H9 (cell line): ENCODE measurements at regions not wholly inside any gene's neighbourhood (a gene's known extent, or its start where the extent isn't known, plus 50 kb on each side); places are given as distances from the start of the nearest gene placed in this dataset.

Experiments used
- DNase-seq: peaks from one replicate; pipeline ENCODE4 v3.0.0-alpha.2; 2017
- H2AFZ ChIP-seq: one replicate; pipeline ENCODE4 v1.6.1; 2013; ENCODE audit warnings: mild to moderate bottlenecking, low read length, control low read depth, moderate library complexity
- H2AK5ac ChIP-seq: 2 replicates; pipeline ENCODE4 v1.6.1; 2013; ENCODE audit warnings: low read length, control low read depth, mixed read lengths; ENCODE audit not compliant: insufficient read length
- H2BK120ac ChIP-seq: one replicate; pipeline ENCODE4 v1.6.1; 2013; ENCODE audit warnings: low read depth, mild to moderate bottlenecking, low read length, control low read depth, inconsistent platforms; ENCODE audit not compliant: poor library complexity, severe bottlenecking
- H2BK12ac ChIP-seq: 2 replicates; pipeline ENCODE4 v1.6.1; 2013; ENCODE audit warnings: low read length, control low read depth, mixed read lengths, low read depth; ENCODE audit not compliant: insufficient read length
- H2BK15ac ChIP-seq: 2 replicates; pipeline ENCODE4 v1.6.1; 2013; ENCODE audit warnings: low read depth, low read length, control low read depth
- H2BK20ac ChIP-seq: one replicate; pipeline ENCODE4 v1.6.1; 2013; ENCODE audit warnings: low read depth, mild to moderate bottlenecking, low read length, control low read depth, inconsistent platforms; ENCODE audit not compliant: poor library complexity, severe bottlenecking
- H2BK5ac ChIP-seq: 2 replicates; pipeline ENCODE4 v1.6.1; 2013; ENCODE audit warnings: low read length, control low read depth, mixed read lengths; ENCODE audit not compliant: insufficient read length
- H3K14ac ChIP-seq: 2 replicates; pipeline ENCODE4 v1.6.1; 2013; ENCODE audit warnings: low read length, control low read depth; ENCODE audit not compliant: insufficient read depth
- H3K18ac ChIP-seq: 2 replicates; pipeline ENCODE4 v1.6.1; 2013; ENCODE audit warnings: low read depth, mild to moderate bottlenecking, mixed read lengths, low read length, control low read depth; ENCODE audit not compliant: insufficient read length
- H3K23ac ChIP-seq: 2 replicates; pipeline ENCODE4 v1.6.1; 2013; ENCODE audit warnings: low read length, control low read depth, mixed read lengths, low read depth; ENCODE audit not compliant: insufficient read length
- H3K23me2 ChIP-seq: 2 replicates; pipeline ENCODE4 v1.6.1; 2013; ENCODE audit warnings: low read depth, mild to moderate bottlenecking, mixed read lengths, low read length, control low read depth; ENCODE audit not compliant: insufficient read length, poor library complexity, severe bottlenecking
- H3K27ac ChIP-seq: 2 replicates; pipeline ENCODE4 v1.5.1; 2013; ENCODE audit warnings: low read length, control low read depth, mixed read lengths, low read depth; ENCODE audit not compliant: insufficient read length
- H3K27me3 ChIP-seq: 2 replicates; pipeline ENCODE4 v1.6.1; 2013; ENCODE audit warnings: low read length, control low read depth, inconsistent platforms; ENCODE audit not compliant: insufficient read depth
- H3K4ac ChIP-seq: 2 replicates; pipeline ENCODE4 v1.6.1; 2013; ENCODE audit warnings: low read depth, mild to moderate bottlenecking, control low read depth, inconsistent platforms, low read length, moderate library complexity
- H3K4me1 ChIP-seq: 2 replicates; pipeline ENCODE4 v1.6.1; 2013; ENCODE audit warnings: low read length, control low read depth, inconsistent platforms; ENCODE audit not compliant: insufficient read depth
- H3K4me2 ChIP-seq: 2 replicates; pipeline ENCODE4 v1.6.1; 2013; ENCODE audit warnings: low read length, control low read depth, mixed read lengths; ENCODE audit not compliant: insufficient read length, insufficient read depth
- H3K56ac ChIP-seq: 2 replicates; pipeline ENCODE4 v1.6.1; 2013; ENCODE audit warnings: low read depth, mild to moderate bottlenecking, mixed read lengths, low read length, control low read depth; ENCODE audit not compliant: insufficient read length
- H3K79me1 ChIP-seq: 2 replicates; pipeline ENCODE4 v1.6.1; 2013; ENCODE audit warnings: low read depth, mild to moderate bottlenecking, moderate library complexity, low read length, control low read depth, inconsistent platforms; ENCODE audit not compliant: insufficient read depth, poor library complexity, severe bottlenecking
- H3K79me2 ChIP-seq: 2 replicates; pipeline ENCODE4 v1.6.1; 2013; ENCODE audit warnings: low read length, control low read depth, inconsistent platforms; ENCODE audit not compliant: insufficient read depth
- H3K9ac ChIP-seq: 2 replicates; pipeline ENCODE4 v1.6.1; 2013; ENCODE audit warnings: low read length, control low read depth, mixed read lengths; ENCODE audit not compliant: insufficient read length; ENCODE audit errors: extremely low read depth
- H3K9me3 ChIP-seq: one replicate; pipeline ENCODE4 v1.6.1; 2013; ENCODE audit warnings: low read depth, low read length, inconsistent platforms; ENCODE audit not compliant: control insufficient read depth
- H3T11ph ChIP-seq: one replicate; pipeline ENCODE4 v1.6.1; 2013; ENCODE audit warnings: mild to moderate bottlenecking, low read length, control low read depth, inconsistent platforms
- H4K20me1 ChIP-seq: one replicate; pipeline ENCODE4 v1.6.1; 2013; ENCODE audit not compliant: control insufficient read depth, insufficient read length, insufficient read depth
- H4K5ac ChIP-seq: 2 replicates; pipeline ENCODE4 v1.6.1; 2013; ENCODE audit warnings: low read depth, mild to moderate bottlenecking, mixed read lengths, low read length, control low read depth; ENCODE audit not compliant: insufficient read length
- H4K8ac ChIP-seq: replicated peaks from 2 replicates; pipeline ENCODE4 v1.6.1; 2013; ENCODE audit warnings: low read length, control low read depth, mixed read lengths, low read depth; ENCODE audit not compliant: insufficient read length
- H4K91ac ChIP-seq: 2 replicates; pipeline ENCODE4 v1.6.1; 2013; ENCODE audit warnings: low read depth, mild to moderate bottlenecking, moderate library complexity, mixed read lengths, low read length, control low read depth; ENCODE audit not compliant: insufficient read length
- H3K27ac Mint-ChIP-seq, 3 experiments: 2 replicates in 2 of 3; 3 replicates in 1 of 3; pipeline ENCODE4 v1.8.0; 2020 to 2021; ENCODE audit warnings: mixed read lengths in 3 of 3, mild to moderate bottlenecking in 1 of 3, moderate library complexity in 1 of 3
- H3K27me3 Mint-ChIP-seq: 2 replicates; pipeline ENCODE4 v1.8.0; 2021; ENCODE audit warnings: low read depth, mild to moderate bottlenecking, moderate library complexity, mixed read lengths
- H3K36me3 Mint-ChIP-seq, 3 experiments: 2 replicates in 2 of 3; 3 replicates in 1 of 3; pipeline ENCODE4 v1.8.0; 2020 to 2021; ENCODE audit warnings: low read depth in 3 of 3, mixed read lengths in 3 of 3; ENCODE audit not compliant: insufficient read depth in 1 of 3
- H3K4me1 Mint-ChIP-seq, 2 experiments: 2 replicates each; pipeline ENCODE4 v1.8.0; 2020; ENCODE audit warnings: mixed read lengths in 2 of 2
- H3K4me3 Mint-ChIP-seq, 2 experiments: 2 replicates in 1 of 2; 3 replicates in 1 of 2; pipeline ENCODE4 v1.8.0; 2020 to 2021; ENCODE audit warnings: mild to moderate bottlenecking in 2 of 2, mixed read lengths in 2 of 2, moderate library complexity in 1 of 2
- H3K9me3 Mint-ChIP-seq, 2 experiments: 2 replicates in 1 of 2; 3 replicates in 1 of 2; pipeline ENCODE4 v1.8.0; 2020; ENCODE audit warnings: mild to moderate bottlenecking in 2 of 2, mixed read lengths in 2 of 2, moderate library complexity in 1 of 2
- CTCF ChIP-seq: fragments of 200-600 bp; sonication (generic); conservative IDR thresholded peaks from 3 replicates; pipeline ENCODE4 v1.8.0; 2021; ENCODE audit warnings: antibody characterized with exemption, mild to moderate bottlenecking

GRCh38 chr1:86289161-86289560 lies 107.0 kb downstream of the ODF2L start:
- Histone ChIP-seq H3K79me2 (no peaks in the 10 kb centered on the region), H3K4me1 (no peaks in the 10 kb centered on the region), H4K8ac (no peak overlapping the region), H4K20me1 (no peaks in the 10 kb centered on the region), H2BK20ac (no peak overlapping the region), H2AFZ (no peak overlapping the region), H4K91ac (no peak overlapping the region), H3K9ac (no peak overlapping the region), H2BK5ac (no peak overlapping the region), H3K27ac (no peak overlapping the region), H2AK5ac (no peak overlapping the region), H3K79me1 (no peaks in the 10 kb centered on the region), H2BK120ac (no peak overlapping the region), H3K4ac (no peak overlapping the region), H3K23me2 (no peaks in the 10 kb centered on the region), H4K5ac (no peak overlapping the region), H3K9me3 (no peaks in the 10 kb centered on the region), H3T11ph (no peak overlapping the region), H2BK15ac (no peak overlapping the region), H3K14ac (no peak overlapping the region), H2BK12ac (no peak overlapping the region), H3K18ac (no peak overlapping the region), H3K56ac (no peak overlapping the region), H3K27me3 (no peaks in the 10 kb centered on the region), H3K4me2 (no peak overlapping the region), H3K23ac (no peak overlapping the region)
- Mint-ChIP-seq H3K4me1 (no peaks in the 10 kb centered on the region), H3K9me3 (peaks cover 0 to 4% of the 10 kb centered on the region in 2 experiments; a peak in 1 of 5 replicates), H3K4me3 (no peak overlapping the region), H3K36me3 (peaks cover 0 to 5% (median 0%) of the 10 kb centered on the region in 3 experiments; a peak in 2 of 7 replicates), H3K27me3 (no peaks in the 10 kb centered on the region), H3K27ac (no peak overlapping the region)
- TF ChIP-seq CTCF = no peak
- DNase-seq = no peak
